Immature natural killer cell (primary cell): ENCODE measurements at regions not wholly inside any gene's neighbourhood (a gene's known extent, or its start where the extent isn't known, plus 50 kb on each side); places are given as distances from the start of the nearest gene placed in this dataset.
A peak's percentile ranks its signal among the peaks of the same experiment; 100 is the strongest.
"Not testable (repeated sequence)": the region's sequence is repeated elsewhere in the genome, so short reads cannot be mapped to it uniquely, and the experiment has no call there.

Experiments
- DNase-seq, 3 donors: peaks; one replicate each; pipeline ENCODE4 v3.0.0; 2022; ENCODE audit warnings: mixed read lengths in 1 of 3
- H3K27ac Mint-ChIP-seq, 6 donors: one replicate each; pipeline ENCODE4 v1.8.0; 2020; ENCODE audit warnings: mixed read lengths in 6 of 6, mild to moderate bottlenecking in 5 of 6, inconsistent platforms in 4 of 6, moderate library complexity in 3 of 6
- H3K27me3 Mint-ChIP-seq, 3 donors: one replicate each; pipeline ENCODE4 v1.8.0; 2020 to 2021; ENCODE audit warnings: low read depth in 3 of 3, mild to moderate bottlenecking in 3 of 3, mixed read lengths in 3 of 3, moderate library complexity in 3 of 3, inconsistent platforms in 1 of 3
- H3K36me3 Mint-ChIP-seq, 3 donors: one replicate each; pipeline ENCODE4 v1.8.0; 2020; ENCODE audit warnings: mixed read lengths in 3 of 3, inconsistent platforms in 2 of 3, mild to moderate bottlenecking in 2 of 3
- H3K4me1 Mint-ChIP-seq, 2 donors: one replicate each; pipeline ENCODE4 v1.8.0; 2020; ENCODE audit warnings: inconsistent platforms in 2 of 2, mild to moderate bottlenecking in 2 of 2, mixed read lengths in 2 of 2, moderate library complexity in 1 of 2
- H3K4me3 Mint-ChIP-seq, 5 donors: one replicate each; pipeline ENCODE4 v1.8.0; 2020; ENCODE audit warnings: mild to moderate bottlenecking in 5 of 5, mixed read lengths in 5 of 5, inconsistent platforms in 3 of 5, moderate library complexity in 3 of 5
- H3K9me3 Mint-ChIP-seq, 6 donors: one replicate each; pipeline ENCODE4 v1.8.0; 2020; ENCODE audit warnings: mild to moderate bottlenecking in 6 of 6, mixed read lengths in 6 of 6, inconsistent platforms in 4 of 6, moderate library complexity in 3 of 6

DNA sequence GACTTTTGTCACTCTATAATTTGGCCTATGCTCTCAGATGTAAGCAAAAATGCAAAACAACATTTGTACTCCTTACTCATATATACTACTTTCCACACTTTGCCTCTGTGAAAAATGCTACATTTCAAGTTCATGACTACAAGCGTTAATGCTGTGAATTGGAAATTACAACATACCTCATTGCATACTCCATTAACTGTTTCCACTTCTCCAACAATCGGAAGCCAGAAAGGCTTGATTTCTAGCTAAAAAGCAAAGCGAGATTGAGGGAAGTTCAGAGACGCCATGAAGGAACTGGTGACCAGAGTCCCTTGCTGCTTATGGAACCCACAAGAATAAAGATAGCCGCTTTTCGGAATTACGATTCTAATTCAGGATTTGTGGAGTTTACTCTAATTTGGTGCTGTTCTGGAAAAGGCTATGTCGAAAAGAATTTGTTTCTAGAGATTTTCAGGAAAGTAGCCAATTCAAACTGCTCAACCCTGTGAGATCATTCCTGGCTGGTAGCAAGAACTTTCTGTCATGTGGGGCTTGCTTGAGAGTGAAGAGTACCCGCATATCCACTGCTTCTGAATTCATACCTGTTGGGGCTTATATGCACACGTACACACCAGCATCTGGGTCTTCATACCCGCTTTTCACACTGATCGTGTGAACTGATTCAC is 98.0 kb upstream of the CITED2 start:
- Mint-ChIP-seq H3K27me3 (peaks cover 0 to 1% (median 0%) of the 10 kb centered on the region in 3 donors), H3K9me3 (no peaks in the 10 kb centered on the region), H3K36me3 (no peaks in the 10 kb centered on the region), H3K27ac (no peak overlapping the region), H3K4me3 (no peak overlapping the region), H3K4me1 (peaks cover 0 to 2% of the 10 kb centered on the region in 2 donors)
- DNase-seq: no peak

DNA sequence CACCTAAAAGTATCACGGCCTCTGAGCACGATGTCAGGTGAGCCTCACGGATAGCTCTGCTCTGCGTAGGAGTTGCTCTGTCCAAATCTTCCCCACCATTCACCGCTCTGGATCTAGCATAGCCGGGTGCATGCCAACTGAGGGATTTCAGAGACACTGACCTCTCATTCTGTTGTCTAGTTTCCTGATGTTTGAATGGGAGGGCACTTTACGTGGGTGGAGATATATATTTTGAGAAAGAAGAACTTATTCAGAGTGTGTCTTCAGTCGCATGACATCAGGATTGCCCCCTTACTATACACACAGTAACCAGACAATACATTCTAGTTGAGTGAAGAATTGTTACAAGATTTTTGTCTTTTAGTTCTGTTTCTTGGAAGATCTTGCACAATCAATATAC is 96.5 kb upstream of the CITED2 start:
- H3K27ac Mint-ChIP-seq: no peak overlapping the region
- DNase-seq: no peak
- no peak overlapping the region for H3K4me3 Mint-ChIP-seq
- H3K4me1 Mint-ChIP-seq: peaks cover 0 to 2% of the 10 kb centered on the region in 2 donors
- no peaks in the 10 kb centered on the region for H3K36me3 Mint-ChIP-seq
- no peaks in the 10 kb centered on the region for H3K9me3 Mint-ChIP-seq
- H3K27me3 Mint-ChIP-seq: peaks cover 0 to 1% (median 0%) of the 10 kb centered on the region in 3 donors

DNA sequence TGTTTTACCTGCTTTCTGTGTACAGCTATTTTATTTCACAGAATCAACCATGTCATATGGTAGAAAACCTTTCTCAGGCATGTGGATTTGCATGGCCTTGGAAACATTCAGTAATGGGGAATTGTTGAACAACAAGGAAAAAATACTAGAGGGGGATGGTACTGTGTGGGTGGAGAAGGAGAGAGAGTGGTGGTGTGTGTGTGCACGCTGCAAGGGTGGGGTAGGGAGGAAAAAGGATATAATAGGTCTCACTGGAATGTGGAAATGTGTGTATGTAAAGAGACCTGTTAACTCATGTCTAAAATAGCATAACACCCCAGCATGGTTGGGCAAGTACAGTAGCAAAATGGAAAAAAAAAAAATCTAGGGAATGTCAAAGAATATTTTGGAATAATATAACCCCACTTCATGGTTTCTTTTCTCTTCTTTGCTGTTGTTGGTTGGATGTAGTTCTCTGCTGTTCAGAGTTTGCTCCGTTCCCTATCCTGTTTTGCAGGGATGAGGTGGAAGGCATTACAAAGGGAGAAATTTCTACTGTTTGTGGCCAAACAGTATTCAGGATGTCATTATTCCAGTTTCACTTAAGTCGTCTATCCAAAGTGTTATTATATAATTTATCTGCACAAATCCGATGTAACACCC is 93.9 kb upstream of the CITED2 start:
- Mint-ChIP-seq H3K27ac (no peak overlapping the region), H3K4me1 (peaks cover 0 to 2% of the 10 kb centered on the region in 2 donors), H3K27me3 (peaks cover 0 to 4% (median 1%) of the 10 kb centered on the region in 3 donors)

DNA sequence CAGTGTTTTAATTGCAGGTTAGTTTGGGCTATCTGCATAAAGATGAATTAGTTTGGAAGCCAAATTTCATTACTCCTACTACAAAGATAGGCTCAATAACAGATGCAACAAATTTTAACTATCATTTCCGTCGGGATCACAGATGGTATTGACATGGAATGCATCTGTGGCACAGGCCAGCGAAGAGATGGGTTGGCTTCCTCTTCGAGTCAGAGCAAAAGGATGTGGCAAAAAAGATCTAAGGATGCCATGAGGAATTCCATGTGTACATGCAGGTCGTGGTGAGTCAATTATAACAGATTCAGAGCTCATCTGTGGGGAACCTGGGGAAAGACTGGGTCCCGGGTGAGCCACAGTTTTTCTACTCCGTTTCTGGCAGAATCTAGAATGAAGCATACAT is 83.0 kb upstream of the CITED2 start:
- no peaks in the 10 kb centered on the region for H3K9me3 Mint-ChIP-seq
- H3K27me3 Mint-ChIP-seq: no peaks in the 10 kb centered on the region
- DNase-seq: no peak
- no peaks in the 10 kb centered on the region for H3K4me1 Mint-ChIP-seq
- H3K27ac Mint-ChIP-seq: no peak overlapping the region
- H3K4me3 Mint-ChIP-seq: no peak overlapping the region
- no peaks in the 10 kb centered on the region for H3K36me3 Mint-ChIP-seq

More for the DNA sequence above, 93.9 kb upstream of the CITED2 start:
- Mint-ChIP-seq H3K36me3 (no peaks in the 10 kb centered on the region), H3K4me3 (no peak overlapping the region), H3K9me3 (no peaks in the 10 kb centered on the region)
- no peak for DNase-seq

DNA sequence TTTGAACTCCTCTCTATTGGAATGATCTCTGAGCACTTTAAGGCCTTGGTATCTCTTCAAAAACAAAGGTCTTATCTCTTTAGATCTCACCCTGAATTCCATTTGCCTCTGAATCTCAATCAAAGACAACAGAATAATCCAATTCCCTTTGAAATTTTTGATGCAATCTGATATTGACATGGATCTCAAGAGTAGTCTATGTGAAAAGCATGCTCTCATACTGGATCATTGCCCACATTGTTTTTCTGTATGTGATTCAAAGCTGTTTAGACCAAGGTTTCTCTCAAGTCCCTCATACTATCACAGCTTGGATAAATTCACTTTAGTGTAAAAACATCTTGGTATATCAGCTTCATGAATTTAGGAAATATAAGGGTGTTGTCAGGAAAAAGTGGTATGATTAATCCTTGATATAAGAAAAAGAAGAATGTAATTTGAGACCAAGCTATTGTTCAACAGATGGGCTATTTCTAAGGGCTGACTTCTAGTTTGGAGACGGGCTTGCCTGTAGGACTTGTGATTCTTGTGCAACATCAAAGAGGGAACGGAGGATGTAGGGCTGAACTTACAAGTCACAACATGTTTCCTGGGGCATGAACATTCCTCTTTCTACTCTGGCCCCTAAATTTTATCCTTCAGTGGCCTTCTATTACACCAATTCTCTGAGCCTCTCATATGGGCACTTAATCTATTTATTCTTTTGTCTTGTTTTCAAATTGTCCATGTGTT is 77.9 kb upstream of the CITED2 start:
- Mint-ChIP-seq H3K36me3 (no peaks in the 10 kb centered on the region), H3K4me3 (no peak overlapping the region), H3K9me3 (no peaks in the 10 kb centered on the region), H3K27ac (no peak overlapping the region), H3K4me1 (no peaks in the 10 kb centered on the region), H3K27me3 (no peaks in the 10 kb centered on the region)
- DNase-seq: no peak

DNA sequence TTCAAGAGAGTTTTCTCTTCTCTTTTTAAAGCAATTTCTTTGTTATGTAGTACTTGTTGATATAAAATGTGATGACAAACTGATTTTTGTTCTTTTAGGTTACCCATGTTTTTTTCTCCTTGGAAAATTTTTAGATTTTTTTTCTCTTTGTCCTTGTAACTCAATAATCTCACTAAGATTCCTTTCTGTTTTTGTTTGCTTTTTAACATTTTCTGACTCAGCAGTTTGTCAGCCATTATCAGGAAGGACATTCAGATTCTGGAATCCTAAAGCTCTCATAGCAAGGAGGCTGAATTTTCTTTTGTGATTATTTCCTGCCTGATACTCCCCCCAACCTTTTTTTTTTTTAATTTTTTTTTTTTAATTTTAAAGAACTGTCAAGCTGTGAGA is 75.2 kb upstream of the CITED2 start:
- Mint-ChIP-seq H3K27ac (no peak overlapping the region), H3K36me3 (no peaks in the 10 kb centered on the region), H3K27me3 (peaks cover 0 to 2% (median 0%) of the 10 kb centered on the region in 3 donors), H3K4me3 (no peak overlapping the region), H3K9me3 (no peaks in the 10 kb centered on the region), H3K4me1 (no peaks in the 10 kb centered on the region)
- DNase-seq: no peak

DNA sequence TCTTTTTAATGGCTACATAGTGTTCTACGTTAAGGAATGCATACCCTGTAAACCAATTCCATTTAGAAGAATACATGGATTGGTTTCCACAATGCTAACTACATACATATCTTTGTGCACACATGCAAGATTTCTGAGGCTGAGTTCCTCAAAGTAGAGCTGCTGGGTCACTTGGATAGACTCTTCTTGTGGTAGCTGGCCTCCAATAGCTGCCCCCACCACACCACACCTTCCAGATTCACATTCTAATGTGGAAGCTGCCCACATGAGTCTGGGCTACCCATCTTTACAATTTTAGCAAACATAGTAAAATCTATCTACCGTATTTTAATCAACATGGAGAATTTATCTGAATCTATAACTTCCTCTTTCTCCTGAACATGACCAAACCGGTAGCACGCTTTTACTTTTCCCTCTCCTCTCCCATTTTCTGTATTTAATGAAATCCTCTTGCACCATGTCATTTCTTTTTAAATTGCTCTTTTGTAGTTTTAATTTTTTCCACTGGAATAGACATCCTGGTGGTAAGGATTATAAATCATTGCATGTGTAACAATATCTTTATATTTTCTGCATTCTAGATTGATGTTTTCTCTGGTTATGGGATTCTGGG is 74.7 kb upstream of the CITED2 start:
- Mint-ChIP-seq H3K27me3 (peaks cover 0 to 2% (median 0%) of the 10 kb centered on the region in 3 donors), H3K4me1 (no peaks in the 10 kb centered on the region), H3K4me3 (no peak overlapping the region), H3K9me3 (no peaks in the 10 kb centered on the region), H3K27ac (no peak overlapping the region), H3K36me3 (no peaks in the 10 kb centered on the region)
- DNase-seq: no peak

DNA sequence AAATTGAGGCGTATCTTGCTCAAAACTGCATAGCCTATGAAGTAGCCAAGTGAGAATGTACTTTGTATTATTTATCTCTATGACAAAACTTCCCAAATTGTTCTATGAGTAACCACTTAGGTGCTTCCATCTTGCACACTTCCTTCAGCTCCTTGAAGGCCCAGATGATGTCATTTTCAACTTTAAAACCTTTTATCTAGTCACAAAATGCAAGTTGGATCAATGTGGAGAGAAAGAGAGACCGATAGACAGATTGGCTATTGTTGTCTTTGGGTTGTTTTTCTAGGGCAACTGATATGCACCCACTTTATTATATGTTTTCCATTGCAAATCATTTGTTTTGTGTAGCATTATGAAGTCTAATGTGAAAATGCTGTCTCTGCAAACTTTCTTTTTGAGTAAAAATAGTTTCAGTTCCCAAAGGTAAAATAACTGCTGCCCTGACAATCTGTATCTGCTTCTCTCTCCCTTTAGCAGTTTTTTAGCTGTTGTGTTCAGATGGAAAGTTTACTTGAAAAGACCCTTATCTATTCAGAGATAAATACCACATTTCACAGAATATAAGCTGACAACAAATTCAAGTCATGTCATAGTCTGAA is 73.7 kb upstream of the CITED2 start:
- Mint-ChIP-seq H3K36me3 (no peaks in the 10 kb centered on the region), H3K4me1 (no peaks in the 10 kb centered on the region), H3K27me3 (peaks cover 0 to 2% (median 0%) of the 10 kb centered on the region in 3 donors), H3K27ac (peak overlapping the region in 1 of 6 donors; percentile 3), H3K9me3 (no peaks in the 10 kb centered on the region), H3K4me3 (no peak overlapping the region)
- no peak for DNase-seq

GRCh38 chr6:139447656-139447975 is 73.2 kb upstream of the CITED2 start:
- Mint-ChIP-seq H3K27ac (no peak overlapping the region), H3K36me3 (no peaks in the 10 kb centered on the region), H3K27me3 (peaks cover 0 to 2% (median 0%) of the 10 kb centered on the region in 3 donors), H3K4me1 (no peaks in the 10 kb centered on the region), H3K4me3 (no peak overlapping the region), H3K9me3 (no peaks in the 10 kb centered on the region)
- no peak for DNase-seq

DNA sequence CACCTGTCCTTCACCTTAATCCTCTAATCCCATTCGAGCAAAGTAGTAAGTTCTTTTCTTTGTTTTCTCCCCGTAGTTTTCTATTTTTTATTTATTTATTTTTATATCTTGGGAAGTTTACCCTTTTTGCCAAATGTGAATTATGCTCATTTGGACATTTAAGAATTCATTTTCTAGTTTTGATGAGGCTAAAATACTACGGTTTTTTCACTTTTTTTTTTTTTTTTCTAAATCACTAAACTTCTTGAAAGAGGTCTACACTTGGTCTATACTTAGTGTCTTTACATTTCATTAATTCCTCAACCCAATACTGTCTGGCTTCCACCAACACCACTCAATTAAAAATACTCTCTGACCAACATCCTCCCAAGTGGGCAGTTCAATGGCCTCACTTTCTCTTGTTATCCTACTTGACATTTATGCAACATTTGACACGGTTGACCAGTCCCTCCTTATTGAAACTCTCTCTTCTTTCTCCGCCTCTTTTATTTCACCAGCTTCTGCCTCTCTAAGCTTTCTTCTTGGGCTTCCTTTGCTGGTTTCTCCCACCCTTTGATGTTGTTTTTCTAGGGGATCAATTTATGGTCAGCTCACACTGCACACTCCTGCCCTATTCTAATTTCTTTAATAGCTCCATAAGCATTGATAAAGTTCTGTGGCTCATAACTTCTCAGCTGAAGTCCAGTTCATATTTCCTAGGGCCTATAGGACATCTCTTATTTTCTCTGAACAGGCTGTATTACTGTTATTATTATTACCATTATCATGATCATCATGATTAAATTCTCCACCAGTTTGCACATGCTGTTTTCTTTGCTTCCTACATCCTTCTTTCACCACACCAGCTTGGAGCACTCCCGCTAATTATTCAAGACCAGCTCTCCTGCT is 72.6 kb upstream of the CITED2 start:
- no peak overlapping the region for H3K4me3 Mint-ChIP-seq
- no peaks in the 10 kb centered on the region for H3K9me3 Mint-ChIP-seq
- no peak overlapping the region for H3K27ac Mint-ChIP-seq
- no peaks in the 10 kb centered on the region for H3K4me1 Mint-ChIP-seq
- peaks cover 0 to 2% (median 0%) of the 10 kb centered on the region in 3 donors for H3K27me3 Mint-ChIP-seq
- DNase-seq: no peak
- no peaks in the 10 kb centered on the region for H3K36me3 Mint-ChIP-seq

- H3K36me3 Mint-ChIP-seq: no peaks in the 10 kb centered on the region
- no peak overlapping the region for H3K4me3 Mint-ChIP-seq
- no peaks in the 10 kb centered on the region for H3K4me1 Mint-ChIP-seq
- H3K27me3 Mint-ChIP-seq: peaks cover 0 to 2% (median 0%) of the 10 kb centered on the region in 3 donors
- no peak for DNase-seq
- no peaks in the 10 kb centered on the region for H3K9me3 Mint-ChIP-seq
- H3K27ac Mint-ChIP-seq: no peak overlapping the region
Measured at GRCh38 chr6:139446138-139446715, 71.8 kb upstream of the CITED2 start.

DNA sequence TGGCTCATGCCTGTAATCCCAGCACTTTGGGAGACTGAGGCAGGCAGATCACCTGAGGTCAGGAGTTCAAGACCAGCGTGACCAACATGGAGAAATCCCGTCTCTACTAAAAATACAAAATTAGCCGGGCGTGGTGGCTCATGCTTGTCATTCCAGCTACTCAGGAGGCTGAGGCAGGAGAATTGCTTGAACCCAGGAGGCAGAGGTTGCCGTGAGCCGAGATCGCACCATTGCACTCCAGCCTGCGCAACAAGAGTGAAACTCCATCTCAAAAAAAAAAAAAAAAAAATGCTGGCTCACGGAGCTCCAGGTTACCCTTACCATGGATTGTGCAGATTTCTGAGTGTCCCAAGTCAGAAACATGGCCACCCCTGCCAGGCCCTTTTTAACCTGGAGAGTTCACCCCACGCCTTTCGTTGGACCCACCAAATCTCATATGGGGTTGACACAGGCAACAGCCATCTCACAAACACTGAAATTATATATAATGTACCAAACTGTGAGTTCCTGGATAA is 69.9 kb upstream of the CITED2 start:
- H3K27ac Mint-ChIP-seq, H3K4me1 Mint-ChIP-seq, H3K27me3 Mint-ChIP-seq, H3K9me3 Mint-ChIP-seq, DNase-seq, H3K36me3 Mint-ChIP-seq, H3K4me3 Mint-ChIP-seq: not testable (repeated sequence)
